HepG2 (cell line): ENCODE measurements at regions not wholly inside any gene's neighbourhood (a gene's known extent, or its start where the extent isn't known, plus 50 kb on each side); places are given as distances from the start of the nearest gene placed in this dataset.

Experiments
- ATAC-seq: fragments of 200-7000 bp; cut with Tn5 transposase; 3 replicates; pipeline ENCODE4 v1.9.1; 2020; ENCODE audit warnings: mild to moderate bottlenecking, moderate library complexity
- BruUV-seq: library from RNA; stranded (reverse); fragments of 400-500 nt; replicated peaks from 2 replicates; lab custom pipeline; 2021; lab: Mats Ljungman, UMichigan
- CTCF ChIA-PET: fragments of 300-600 bp; formaldehyde crosslinking; extraction: SDS; loops from one replicate; lab custom pipeline; 2021; ENCODE audit warnings: low total read pairs, inconsistent platforms, low intra/inter-chr PET ratio; lab: Yijun Ruan, JAX
- POLR2A ChIA-PET: fragments of 350-600 bp; sonication (Branson Sonifier 250); formaldehyde crosslinking; loops from one replicate; lab custom pipeline; 2020; ENCODE audit warnings: antibody characterized with exemption, inconsistent platforms; lab: Yijun Ruan, JAX
- DNase-seq: peaks from one replicate; pipeline ENCODE4 v3.0.0-alpha.2; 2015; ENCODE audit warnings: low spot score
- FAIRE-seq: peaks from 3 replicates; lab custom pipeline; 2011; peaks lifted over from hg19 to GRCh38; lab: Jason Lieb, UNC
- H2AFZ ChIP-seq: one replicate; pipeline ENCODE4 v1.6.1; 2011; ENCODE audit warnings: low read length, inconsistent platforms
- H3K27ac ChIP-seq: fragments of 300-600 bp; 3 replicates; pipeline ENCODE4 v1.8.0; 2011; ENCODE audit warnings: mixed run types, mild to moderate bottlenecking, mixed read lengths, low read length, inconsistent platforms; ENCODE audit not compliant: insufficient read depth; ENCODE audit errors: extremely low read length
- H3K27me3 ChIP-seq, 2 experiments: fragments of 200-600 bp in 1 of 2; 2 replicates in 1 of 2; 3 replicates in 1 of 2; pipeline versions ENCODE4 v1.6.0 to v1.8.0; 2011; ENCODE audit warnings: low read length in 2 of 2, mild to moderate bottlenecking in 2 of 2, moderate library complexity in 2 of 2, inconsistent platforms in 1 of 2; ENCODE audit not compliant: insufficient read depth in 2 of 2, control insufficient read depth in 1 of 2
- H3K36me3 ChIP-seq, 2 experiments: fragments of 200-600 bp in 1 of 2; replicated peaks in 1 of 2; 2 replicates in 1 of 2; 3 replicates in 1 of 2; pipeline versions ENCODE4 v1.5.1 to v1.8.0; 2011; ENCODE audit warnings: low read length in 2 of 2, inconsistent platforms in 1 of 2; ENCODE audit not compliant: insufficient read depth in 2 of 2, control insufficient read depth in 1 of 2
- H3K4me1 ChIP-seq: 2 replicates; pipeline ENCODE4 v1.5.1; 2012; ENCODE audit warnings: low read length, inconsistent platforms; ENCODE audit not compliant: insufficient read depth
- H3K4me2 ChIP-seq: 2 replicates; pipeline ENCODE4 v1.6.0; 2011; ENCODE audit warnings: low read depth, low read length, inconsistent platforms
- H3K4me3 ChIP-seq, 3 experiments: fragments of 200-600 bp in 1 of 3; sonication (generic), shearing (Covaris generic) in 1 of 3; replicated peaks in 1 of 3; 2 replicates each; pipeline ENCODE4 v1.5.1; 2011 to 2016; ENCODE audit warnings: low read length in 3 of 3, inconsistent platforms in 2 of 3, low read depth in 2 of 3, mild to moderate bottlenecking in 2 of 3, control low read depth in 1 of 3, mixed read lengths in 1 of 3; ENCODE audit not compliant: insufficient read depth in 1 of 3
- H3K79me2 ChIP-seq: one replicate; pipeline ENCODE4 v1.6.1; 2011; ENCODE audit warnings: low read length, inconsistent platforms; ENCODE audit not compliant: insufficient read depth
- H3K9ac ChIP-seq: 2 replicates; pipeline ENCODE4 v1.6.0; 2011; ENCODE audit warnings: mild to moderate bottlenecking, low read depth, low read length, inconsistent platforms; ENCODE audit not compliant: insufficient read depth
- H3K9me3 ChIP-seq: 2 replicates; pipeline ENCODE4 v1.5.1; 2012; ENCODE audit warnings: mild to moderate bottlenecking, low read length
- H4K20me1 ChIP-seq: 2 replicates; pipeline ENCODE4 v1.6.0; 2011; ENCODE audit warnings: inconsistent platforms, mild to moderate bottlenecking, low read length, moderate library complexity; ENCODE audit not compliant: insufficient read depth
- AKAP8 ChIP-seq: sonication (generic); formaldehyde crosslinking; IDR thresholded peaks from 2 replicates; pipeline ENCODE4 v1.5.1; 2020; ENCODE audit warnings: mild to moderate bottlenecking, missing genetic modification reagents
- ATAD3A ChIP-seq: sonication (generic); formaldehyde crosslinking; IDR thresholded peaks from 2 replicates; pipeline ENCODE4 v1.4.0; 2020; ENCODE audit warnings: missing genetic modification reagents
- ATF7-NPFF ChIP-seq: sonication (generic); formaldehyde crosslinking; IDR thresholded peaks from 2 replicates; pipeline ENCODE4 v1.8.1; 2023; ENCODE audit warnings: mild to moderate bottlenecking, low read depth, missing genetic modification reagents, moderate library complexity
- CHD4 ChIP-seq: fragments of 200-600 bp; sonication (generic); IDR thresholded peaks from 2 replicates; pipeline ENCODE4 v1.7.0; 2017; ENCODE audit warnings: mild to moderate bottlenecking, low read length, borderline replicate concordance
- EZH2 ChIP-seq: conservative IDR thresholded peaks from 2 replicates; pipeline ENCODE4 v1.6.1; 2012; ENCODE audit warnings: mild to moderate bottlenecking, low read depth, low read length, moderate library complexity
- HMG20B ChIP-seq: conservative IDR thresholded peaks from 2 replicates; pipeline ENCODE4 v1.6.1; 2016; ENCODE audit warnings: missing genetic modification reagents, missing compliant biosample characterization
- MAFK ChIP-seq, 2 experiments: IDR thresholded peaks in 1 of 2; conservative IDR thresholded peaks in 1 of 2; 2 replicates each; pipeline ENCODE4 v1.6.1; 2011; ENCODE audit warnings: improper control_type of control experiment in 2 of 2, low read length in 2 of 2
- MTF2 ChIP-seq: sonication (generic); formaldehyde crosslinking; IDR thresholded peaks from 2 replicates; pipeline ENCODE4 v1.5.0; 2020; ENCODE audit warnings: missing genetic modification reagents, borderline replicate concordance
- POGZ ChIP-seq: sonication (generic); formaldehyde crosslinking; IDR thresholded peaks from 2 replicates; pipeline ENCODE4 v1.4.0; 2020; ENCODE audit warnings: mild to moderate bottlenecking, missing genetic modification reagents
- RAD51 ChIP-seq: fragments of 450-650 bp; IDR thresholded peaks from 2 replicates; pipeline ENCODE4 v1.6.1; 2016; ENCODE audit warnings: borderline replicate concordance
- SP2 ChIP-seq: sonication (generic); formaldehyde crosslinking; IDR thresholded peaks from 2 replicates; pipeline ENCODE4 v1.5.1; 2020; ENCODE audit warnings: mild to moderate bottlenecking, missing genetic modification reagents
- TCF7L2 ChIP-seq: IDR thresholded peaks from 2 replicates; pipeline ENCODE4 v1.6.1; 2011; ENCODE audit warnings: mild to moderate bottlenecking, low read depth, low read length, moderate library complexity
- THAP7 ChIP-seq: sonication (generic); formaldehyde crosslinking; IDR thresholded peaks from 2 replicates; pipeline ENCODE4 v1.8.1; 2023; ENCODE audit warnings: mild to moderate bottlenecking, missing genetic modification reagents
- THRA ChIP-seq: sonication (generic); formaldehyde crosslinking; IDR thresholded peaks from 2 replicates; pipeline ENCODE4 v1.4.0; 2020; ENCODE audit warnings: missing genetic modification reagents, borderline replicate concordance
- ZNF205 ChIP-seq: IDR thresholded peaks from 2 replicates; pipeline ENCODE4 v1.6.1; 2018; ENCODE audit warnings: missing biosample characterization, missing genetic modification reagents
- ZNF33A ChIP-seq: sonication (generic); formaldehyde crosslinking; IDR thresholded peaks from 2 replicates; pipeline ENCODE4 v1.5.1; 2020; ENCODE audit warnings: missing genetic modification reagents, mild to moderate bottlenecking, moderate library complexity, borderline replicate concordance
- ZNF674 ChIP-seq: sonication (generic); formaldehyde crosslinking; IDR thresholded peaks from 2 replicates; pipeline ENCODE4 v1.5.0; 2020; ENCODE audit warnings: low read depth, mild to moderate bottlenecking, missing genetic modification reagents
- ZNF776 ChIP-seq: sonication (generic); formaldehyde crosslinking; IDR thresholded peaks from 2 replicates; pipeline ENCODE4 v1.4.0; 2020; ENCODE audit warnings: mild to moderate bottlenecking, missing genetic modification reagents
- WGBS: methylation state at CpG from one replicate; pipeline ENCODE4 v1.1.6; 2017; ENCODE audit warnings: low lambda C conversion rate; 5-methylcytosine and 5-hydroxymethylcytosine counted together
- in situ Hi-C: cut with HindIII; loops from 2 replicates; pipeline ENCODE4 v1.10.0; 2017; ENCODE audit warnings: low pct_unique_long_range_greater_than_20kb; ENCODE audit not compliant: extremely low pct_ligation_motif_present
- intact Hi-C: fragments of 100-400 bp; cut with micrococcal nuclease; formaldehyde crosslinking; loops from one replicate; pipeline ENCODE4 v1.10.0; 2022; ENCODE audit not compliant: unreplicated experiment

GRCh38 chr2:183829931-183830330 is 705.7 kb downstream of the NUP35 start (continued):
- TF ChIP-seq TCF7L2 (no peak), ATAD3A (CRISPR knock-in tag) (no peak)

GRCh38 chr2:183837157-183837556 is 712.9 kb downstream of the NUP35 start:
- FAIRE-seq = no peak
- Histone ChIP-seq H3K4me2 (no peak overlapping the region), H4K20me1 (no peaks in the 10 kb centered on the region), H3K36me3 (no peaks in the 10 kb centered on the region), H3K4me1 (no peaks in the 10 kb centered on the region), H2AFZ (no peak overlapping the region), H3K27ac (no peak overlapping the region), H3K4me3 (no peak overlapping the region), H3K79me2 (no peaks in the 10 kb centered on the region), H3K9me3 (no peaks in the 10 kb centered on the region), H3K9ac (no peak overlapping the region), H3K27me3 (no peaks in the 10 kb centered on the region)
- POLR2A ChIA-PET = no interaction called here
- no peak for DNase-seq
- 0% methylated on average over 1 of the region's 2 CpGs for WGBS
- in situ Hi-C loops = no loop called here
- ATAC-seq = no peak
- intact Hi-C loops = no loop called here
- TF ChIP-seq EZH2 (no peak), ATF7-NPFF (CRISPR knock-in tag) (no peak), MTF2 (CRISPR knock-in tag) (no peak), THAP7 (CRISPR knock-in tag) (no peak), ZNF674 (CRISPR knock-in tag) (no peak)
- no TSS peak for BruUV-seq
- CTCF ChIA-PET = no interaction called here

- POLR2A ChIA-PET = no interaction called here
- no TSS peak for BruUV-seq
- WGBS = 22% methylated on average over 5 of the region's 5 CpGs
- TF ChIP-seq SP2 (no peak), POGZ (CRISPR knock-in tag) (no peak), CHD4 (no peak), ZNF33A (CRISPR knock-in tag) (no peak), MAFK (conservative IDR thresholded peaks at IDR 0.05 in 1 of 2, IDR thresholded peaks at IDR 0.05 in 1 of 2; ENCODE audit: low read length in 2 of 2) (no peak), ZNF205 (no peak), RAD51 (no peak), HMG20B (no peak), THRA (CRISPR knock-in tag) (no peak), AKAP8 (CRISPR knock-in tag) (no peak), ZNF776 (CRISPR knock-in tag) (no peak)
Observed at GRCh38 chr2:183838295-183838694, 714.1 kb downstream of the NUP35 start.

More at GRCh38 chr2:183838295-183838694, 714.1 kb downstream of the NUP35 start:
- H3K4me2 ChIP-seq = no peak overlapping the region
- H3K27ac ChIP-seq = no peak overlapping the region
- H2AFZ ChIP-seq = no peak overlapping the region
- intact Hi-C loops (no loop called here), in situ Hi-C loops (no loop called here)
- CTCF ChIA-PET = no interaction called here
- H3K79me2 ChIP-seq = no peaks in the 10 kb centered on the region
- no peaks in the 10 kb centered on the region for H4K20me1 ChIP-seq
- no peak for ATAC-seq
- H3K4me1 ChIP-seq = no peaks in the 10 kb centered on the region
- no peak for DNase-seq
- H3K4me3 ChIP-seq = no peak overlapping the region
- H3K36me3 ChIP-seq = no peaks in the 10 kb centered on the region
- FAIRE-seq = no peak
- H3K27me3 ChIP-seq = no peaks in the 10 kb centered on the region
- H3K9me3 ChIP-seq = no peaks in the 10 kb centered on the region
- no peak overlapping the region for H3K9ac ChIP-seq
